Hypothalamus (tissue), 51 donors: ENCODE measurements at regions not wholly inside any gene's neighbourhood (a gene's known extent, or its start where the extent isn't known, plus 50 kb on each side); places are given as distances from the start of the nearest gene placed in this dataset.
"Not testable (repeated sequence)": the region's sequence is repeated elsewhere in the genome, so short reads cannot be mapped to it uniquely, and the experiment has no call there.

Source experiments
- DNase-seq, 51 donors: peaks; one replicate each; lab custom pipeline; 2025; lab: John Stamatoyannopoulos, UW

DNA sequence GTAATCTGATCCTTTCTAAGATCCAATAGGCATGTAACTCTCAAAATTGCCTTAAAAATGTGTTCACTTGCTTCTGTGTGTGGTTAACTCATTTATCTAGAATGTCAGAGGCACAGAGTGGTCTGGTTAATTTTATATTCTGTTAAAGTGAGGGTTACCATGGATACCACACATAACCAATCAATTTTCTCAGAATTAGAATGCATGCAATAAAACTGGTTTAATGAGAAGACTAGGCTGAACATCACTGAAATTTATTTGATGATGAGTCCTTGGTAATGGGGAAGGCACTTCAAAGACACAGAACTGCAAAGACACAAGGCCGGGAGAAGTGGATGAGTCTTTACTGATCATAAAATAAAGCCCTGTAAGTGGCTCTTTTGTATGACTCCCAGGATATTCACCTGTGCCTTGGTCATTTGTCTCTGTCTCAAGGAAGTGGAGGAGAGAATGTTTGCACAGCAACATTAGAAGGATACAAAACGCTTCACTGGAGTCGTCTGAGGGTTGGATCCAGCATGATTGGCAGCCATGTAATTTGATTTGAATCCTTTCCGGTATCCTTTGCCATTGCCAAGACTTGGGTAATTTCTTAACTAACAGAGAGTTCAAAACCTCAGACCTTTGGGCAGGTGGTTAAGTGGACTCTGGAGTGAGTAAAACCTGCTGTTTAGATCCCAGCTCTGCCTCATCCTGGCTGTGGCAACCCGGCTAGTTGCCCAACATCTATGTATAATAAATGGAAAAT is 94.0 kb upstream of the RBPJ start:
- no peak for DNase-seq

GRCh38 chr4:26227601-26228229 is 93.1 kb upstream of the RBPJ start:
- DNase-seq = no peak

DNA sequence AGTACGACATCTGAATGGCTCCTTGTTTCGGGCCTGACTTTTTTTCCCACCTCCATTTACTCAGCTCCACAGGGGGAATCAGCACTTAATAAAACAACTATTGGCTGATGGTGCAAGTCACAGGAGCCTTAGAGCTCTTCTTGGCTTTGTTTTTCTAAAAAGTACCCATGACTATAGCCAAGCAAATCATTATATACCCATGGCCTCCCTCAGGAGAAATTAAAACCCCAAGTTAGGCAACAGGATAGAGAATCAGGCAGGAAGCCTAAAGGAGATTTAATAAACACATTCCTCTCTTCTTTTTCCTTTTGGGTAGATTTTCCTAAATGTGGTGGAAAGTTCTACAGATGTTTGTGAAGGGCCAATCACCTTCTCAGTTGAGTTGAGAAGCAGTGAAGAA is 91.9 kb upstream of the RBPJ start:
- no peak for DNase-seq

DNA sequence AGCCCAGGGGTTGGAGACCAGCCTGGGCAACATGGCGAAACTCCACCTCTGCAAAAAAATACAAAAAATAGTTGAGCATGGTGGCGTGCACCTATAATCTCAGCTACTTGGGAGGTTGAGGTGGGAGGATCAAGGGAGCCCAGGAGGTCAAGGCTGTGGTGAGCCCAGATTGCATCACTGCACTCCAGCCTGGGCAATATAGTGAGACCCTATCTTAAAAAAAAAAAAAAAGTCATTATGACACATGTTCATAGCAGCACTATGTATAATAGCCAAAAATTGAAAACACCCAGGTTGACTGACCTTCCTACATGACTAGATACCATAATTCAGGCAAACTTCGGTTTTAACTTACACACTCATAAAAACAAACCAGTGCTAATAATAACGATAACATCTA is 90.8 kb upstream of the RBPJ start:
- no peak for DNase-seq

DNA sequence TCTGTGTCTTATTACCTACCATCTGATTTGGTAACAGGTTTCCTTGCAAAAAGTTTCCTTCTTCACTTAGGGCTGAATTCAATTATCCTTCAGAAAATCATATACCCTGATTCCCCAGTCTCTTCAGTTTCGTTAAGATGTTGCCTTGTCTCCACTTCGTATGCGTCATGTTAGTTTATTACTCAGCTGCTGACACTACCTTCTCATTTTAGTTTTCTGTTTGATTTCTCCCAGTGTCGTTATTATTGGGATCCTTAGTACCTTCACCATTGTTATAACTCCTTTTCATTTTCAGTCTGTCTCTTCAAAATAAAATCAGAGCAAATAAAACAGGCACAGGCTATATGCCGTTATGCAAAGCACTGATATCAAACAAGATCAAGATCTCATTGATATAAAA is 87.5 kb upstream of the RBPJ start:
- no peak for DNase-seq

- peak in 22 of 51 donors; percentile 1 to 47 (median 12) for DNase-seq
These were observed 85.3 kb upstream of the RBPJ start for GRCh38 chr4:26235500-26235899.

DNA sequence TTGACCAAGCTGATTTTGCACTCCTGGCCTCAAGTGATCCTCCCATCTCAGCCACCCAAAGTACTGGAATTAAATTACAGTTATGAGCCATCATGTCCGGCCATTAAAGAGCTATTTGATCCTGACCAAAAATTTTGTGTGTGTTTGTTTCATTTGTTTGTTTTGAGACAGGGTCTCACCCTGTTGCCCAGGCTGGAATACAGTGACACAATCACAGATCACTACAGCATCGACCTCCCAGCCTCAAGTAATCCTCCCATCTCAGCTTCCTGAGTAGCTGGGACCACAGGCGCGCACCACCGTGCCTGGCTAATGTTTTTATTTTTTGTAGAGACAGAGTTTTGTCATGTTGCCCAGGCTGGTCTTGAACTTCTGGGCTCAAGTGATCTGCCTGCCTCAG is 82.9 kb upstream of the RBPJ start:
- no peak for DNase-seq

DNA sequence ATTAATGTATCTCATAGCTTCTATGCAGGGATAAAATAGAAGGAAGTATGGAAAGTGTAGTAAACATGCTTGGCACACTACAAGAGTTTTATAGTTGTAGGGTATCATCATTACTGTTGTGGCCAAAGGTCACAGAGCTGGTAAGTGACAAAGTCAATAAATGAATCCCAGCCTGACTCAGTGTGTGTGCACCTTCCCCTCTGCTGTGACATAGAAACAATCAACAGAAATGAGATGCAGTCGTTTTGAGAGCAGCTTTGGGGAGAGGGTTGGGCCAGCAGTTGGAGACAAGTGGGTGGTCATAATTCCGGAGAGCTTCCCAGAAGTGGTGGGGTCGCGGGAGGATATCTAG is 82.4 kb upstream of the RBPJ start:
- peak in 3 of 51 donors; percentile 54 to 80 (median 71) for DNase-seq

- DNase-seq = peak in 33 of 51 donors; percentile 3 to 80 (median 27)
These were observed 81.8 kb upstream of the RBPJ start for GRCh38 chr4:26238778-26239679.

DNA sequence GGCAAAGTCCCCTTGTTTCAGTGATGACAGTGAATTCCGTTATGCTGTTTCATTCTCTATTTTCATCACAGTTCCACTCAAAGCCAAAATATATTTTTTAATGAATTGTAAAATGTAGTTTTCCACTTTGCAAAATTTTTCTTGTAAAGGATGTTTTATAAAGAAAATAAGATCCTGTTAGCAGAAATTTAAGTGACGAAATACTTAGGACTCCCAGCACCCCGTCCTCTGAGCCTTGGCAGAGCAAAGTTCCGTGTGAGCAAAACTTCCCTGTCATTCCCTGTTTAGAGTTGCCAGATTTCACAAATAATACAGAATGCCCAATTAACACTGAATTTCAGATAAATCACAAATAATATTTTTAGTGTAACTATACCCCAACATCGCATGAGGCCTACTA is 81.0 kb upstream of the RBPJ start:
- DNase-seq = no peak

DNA sequence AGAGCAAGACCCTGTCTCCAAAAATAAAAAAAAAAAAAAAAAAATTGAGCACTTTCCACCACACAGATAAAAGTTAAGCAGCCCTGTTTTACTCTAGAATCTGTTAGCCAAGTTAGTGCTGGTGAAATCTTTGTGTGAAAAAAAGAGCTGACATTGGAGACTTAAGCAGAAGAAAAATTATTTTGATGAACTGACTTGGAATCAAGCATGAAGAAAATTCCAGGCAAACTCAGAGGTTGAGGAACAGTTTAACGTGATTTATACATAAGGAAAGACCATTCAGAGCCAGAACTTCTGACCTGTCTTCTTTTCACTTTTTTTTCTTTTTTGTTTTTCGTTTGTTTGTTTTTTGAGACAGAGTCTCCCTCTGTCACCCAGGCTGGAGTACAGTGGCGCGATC is 79.6 kb upstream of the RBPJ start:
- no peak for DNase-seq

GRCh38 chr4:26242451-26242850 is 78.4 kb upstream of the RBPJ start:
- DNase-seq = no peak

DNA sequence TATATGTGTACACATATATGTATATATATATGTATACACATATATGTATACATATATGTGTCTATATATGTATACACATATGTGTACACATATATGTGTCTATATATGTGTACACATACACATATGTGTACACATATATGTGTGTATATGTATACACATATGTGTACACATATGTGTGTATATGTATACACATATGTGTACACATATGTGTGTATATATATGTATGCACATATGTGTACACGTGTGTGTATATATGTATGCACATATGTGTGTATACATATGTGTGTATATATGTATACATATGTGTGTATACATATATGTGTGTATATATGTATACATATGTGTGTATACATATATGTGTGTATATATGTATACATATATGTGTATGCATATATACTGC is 76.7 kb upstream of the RBPJ start:
- DNase-seq = not testable (repeated sequence)

- no peak for DNase-seq
These were observed 72.2 kb upstream of the RBPJ start for GRCh38 chr4:26248647-26249046.

DNA sequence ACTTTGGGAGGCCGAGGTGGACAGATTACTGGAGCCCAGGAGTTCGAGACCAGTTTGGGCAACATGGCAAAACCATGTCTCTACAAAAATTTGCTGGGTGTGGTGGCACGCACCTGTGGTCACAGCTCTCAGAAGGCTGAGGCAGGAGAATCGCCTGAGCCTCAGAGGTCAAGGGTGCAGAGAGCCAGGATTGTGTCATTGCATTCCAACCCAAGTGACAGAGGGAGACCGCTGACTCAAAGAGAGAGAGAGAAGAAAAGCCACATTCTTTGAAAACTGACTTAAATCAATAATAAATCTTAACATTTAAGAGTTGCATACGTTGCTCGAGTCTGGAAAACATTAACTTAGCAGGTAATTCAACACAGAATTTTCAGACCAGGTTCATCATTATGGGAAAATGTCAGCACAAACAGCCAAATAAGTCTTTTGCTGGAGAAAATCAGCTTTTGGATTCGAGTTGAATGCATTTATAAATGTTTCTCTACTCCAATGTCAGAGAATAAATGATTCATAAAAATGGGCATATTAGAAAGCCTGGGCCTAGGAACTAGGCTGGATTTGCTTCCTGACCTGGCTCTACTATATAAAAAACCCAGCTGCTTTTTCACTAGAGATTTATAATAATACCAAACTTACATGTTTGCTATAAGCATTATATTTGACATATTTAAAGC is 68.3 kb upstream of the RBPJ start:
- DNase-seq = no peak

DNA sequence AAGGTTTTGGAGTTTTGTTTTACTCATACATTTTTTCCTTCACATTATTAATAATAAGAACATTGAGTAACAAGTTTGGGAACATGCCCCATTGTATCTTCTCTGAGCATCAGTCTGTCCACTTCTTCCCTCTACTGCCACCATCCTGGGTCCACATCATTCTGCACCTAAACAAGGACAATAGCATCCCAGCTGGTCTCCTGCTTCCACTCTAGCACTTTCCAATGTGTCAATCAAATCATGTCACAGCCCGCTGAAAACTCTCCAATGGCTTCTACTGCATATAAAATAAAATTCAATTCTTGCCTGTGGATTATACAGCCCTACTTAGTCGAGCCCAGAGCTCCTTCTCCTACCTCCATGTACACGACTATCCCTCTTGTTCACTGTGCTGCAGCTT is 66.8 kb upstream of the RBPJ start:
- DNase-seq = no peak

GRCh38 chr4:26255989-26256388 is 64.8 kb upstream of the RBPJ start:
- no peak for DNase-seq

GRCh38 chr4:26257444-26257843 is 63.4 kb upstream of the RBPJ start:
- DNase-seq = not testable (repeated sequence)

GRCh38 chr4:26257850-26258249 is 63.0 kb upstream of the RBPJ start:
- DNase-seq = no peak

GRCh38 chr4:26260571-26260970 is 60.2 kb upstream of the RBPJ start:
- DNase-seq = no peak

DNA sequence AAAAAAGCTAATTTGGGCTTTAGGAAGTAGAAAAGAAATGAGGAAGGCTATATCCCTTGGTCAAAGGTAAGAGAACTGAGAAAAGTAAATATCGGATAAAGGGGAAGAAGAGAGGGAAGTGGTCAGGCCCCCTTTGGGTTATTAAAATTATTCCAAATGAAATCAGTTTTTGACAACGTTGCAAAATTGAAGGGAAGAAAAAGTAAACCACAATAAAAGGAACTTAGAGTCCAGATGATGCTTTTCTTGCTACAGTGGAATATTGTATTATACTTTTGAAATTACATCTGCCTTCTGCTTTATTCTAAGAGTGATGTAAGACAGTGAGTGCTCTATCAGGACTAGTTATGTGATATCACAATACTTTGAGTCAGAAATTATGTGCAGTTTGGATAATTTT is 59.4 kb upstream of the RBPJ start:
- no peak for DNase-seq
